ENCODE measurements at regions not wholly inside any gene's neighbourhood (a gene's known extent, or its start where the extent isn't known, plus 50 kb on each side); places are given as distances from the start of the nearest gene placed in this dataset.

GRCh38 chr13:27370305-27370872 is 54.0 kb upstream of the GTF3A start:
- DNase-seq, result no peak

- no peak for DNase-seq
Observed at GRCh38 chr13:27371932-27372331, 52.5 kb upstream of the GTF3A start.

- no peak for DNase-seq
Observed at GRCh38 chr13:27372896-27373295, 51.5 kb upstream of the GTF3A start.

- DNase-seq, result no peak
Observed at GRCh38 chr13:27374126-27374613, 50.2 kb upstream of the GTF3A start.

Data from bone marrow (tissue), 2 donors.